HG02938 (cell line): ENCODE measurements at regions not wholly inside any gene's neighbourhood (a gene's known extent, or its start where the extent isn't known, plus 50 kb on each side); places are given as distances from the start of the nearest gene placed in this dataset.
"Not testable (repeated sequence)": the region's sequence is repeated elsewhere in the genome, so short reads cannot be mapped to it uniquely, and the experiment has no call there.

ENCODE experiments used
- ATAC-seq: cut with Tn5 transposase; IDR thresholded peaks from one replicate; pipeline ENCODE4 v1.9.1; 2021; ENCODE audit warnings: mild to moderate bottlenecking, moderate library complexity; ENCODE audit not compliant: unreplicated experiment

- no peak for ATAC-seq
These were observed 1010.2 kb downstream of the DNAJB9 start for GRCh38 chr7:109579901-109580300.

- ATAC-seq = no peak
These were observed 1012.5 kb downstream of the DNAJB9 start for GRCh38 chr7:109582211-109582610.

GRCh38 chr7:109596948-109597347 is 1027.3 kb downstream of the DNAJB9 start:
- not testable (repeated sequence) for ATAC-seq

GRCh38 chr7:109611656-109612055 is 1042.0 kb downstream of the DNAJB9 start:
- ATAC-seq = no peak

- ATAC-seq = no peak
These were observed 1046.9 kb downstream of the DNAJB9 start for GRCh38 chr7:109616551-109617069.

- no peak for ATAC-seq
These were observed 1052.6 kb downstream of the DNAJB9 start for GRCh38 chr7:109622320-109622719.

GRCh38 chr7:109632890-109633289 is 1063.2 kb downstream of the DNAJB9 start:
- not testable (repeated sequence) for ATAC-seq

- no peak for ATAC-seq
These were observed 1065.7 kb downstream of the DNAJB9 start for GRCh38 chr7:109635374-109635773.

GRCh38 chr7:109637428-109637990 is 1067.8 kb downstream of the DNAJB9 start:
- no peak for ATAC-seq

- ATAC-seq = no peak
These were observed 1068.6 kb downstream of the DNAJB9 start for GRCh38 chr7:109638321-109638720.

GRCh38 chr7:109639561-109639960 is 1069.9 kb downstream of the DNAJB9 start:
- no peak for ATAC-seq

GRCh38 chr7:109641445-109641844 is 1071.8 kb downstream of the DNAJB9 start:
- ATAC-seq = no peak

- no peak for ATAC-seq
These were observed 1076.5 kb downstream of the DNAJB9 start for GRCh38 chr7:109646124-109646523.

GRCh38 chr7:109646594-109646993 is 1076.9 kb downstream of the DNAJB9 start:
- ATAC-seq = not testable (repeated sequence)

GRCh38 chr7:109647263-109647662 is 1077.6 kb downstream of the DNAJB9 start:
- ATAC-seq = not testable (repeated sequence)

- ATAC-seq = no peak
These were observed 1089.6 kb downstream of the DNAJB9 start for GRCh38 chr7:109659261-109659660.

GRCh38 chr7:109660401-109660800 is 1090.7 kb downstream of the DNAJB9 start:
- ATAC-seq = no peak

GRCh38 chr7:109663806-109664205 is 1094.1 kb downstream of the DNAJB9 start:
- no peak for ATAC-seq

- ATAC-seq = not testable (repeated sequence)
These were observed 1117.6 kb downstream of the DNAJB9 start for GRCh38 chr7:109687269-109687668.

- ATAC-seq = not testable (repeated sequence)
These were observed 1122.9 kb downstream of the DNAJB9 start for GRCh38 chr7:109692613-109693012.

GRCh38 chr7:109694149-109695071 is 1124.7 kb downstream of the DNAJB9 start:
- ATAC-seq = no peak

GRCh38 chr7:109695419-109695818 is 1125.7 kb downstream of the DNAJB9 start:
- ATAC-seq = no peak
